ENCODE measurements at regions not wholly inside any gene's neighbourhood (a gene's known extent, or its start where the extent isn't known, plus 50 kb on each side); places are given as distances from the start of the nearest gene placed in this dataset.

DNA sequence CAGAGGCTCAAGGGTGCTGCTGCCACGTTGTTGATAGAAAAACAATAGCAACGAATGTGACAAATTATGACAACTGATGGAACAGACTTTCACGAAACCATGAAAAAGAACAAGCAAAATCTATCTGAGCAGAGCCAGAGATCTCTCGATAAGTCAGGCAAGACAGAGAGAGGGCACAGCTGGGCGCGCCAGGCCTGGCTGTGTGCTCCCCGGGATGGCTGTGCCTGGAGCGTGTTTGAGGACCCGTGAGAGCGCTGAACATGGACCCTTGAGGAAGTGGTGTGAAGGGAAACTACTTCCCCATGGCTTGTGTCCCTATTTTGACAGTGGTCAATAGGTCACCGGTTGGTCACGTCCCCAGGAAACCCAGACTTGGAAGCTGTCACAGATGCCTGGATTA lies 83.1 kb upstream of the FGF3 start (continued):
- TF ChIP-seq, protein P1, sequence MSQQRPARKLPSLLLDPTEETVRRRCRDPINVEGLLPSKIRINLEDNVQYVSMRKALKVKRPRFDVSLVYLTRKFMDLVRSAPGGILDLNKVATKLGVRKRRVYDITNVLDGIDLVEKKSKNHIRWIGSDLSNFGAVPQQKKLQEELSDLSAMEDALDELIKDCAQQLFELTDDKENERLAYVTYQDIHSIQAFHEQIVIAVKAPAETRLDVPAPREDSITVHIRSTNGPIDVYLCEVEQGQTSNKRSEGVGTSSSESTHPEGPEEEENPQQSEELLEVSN (IDR thresholded peaks at IDR 0.05) = no peak
